GM19438 (cell line): ENCODE measurements at regions not wholly inside any gene's neighbourhood (a gene's known extent, or its start where the extent isn't known, plus 50 kb on each side); places are given as distances from the start of the nearest gene placed in this dataset.
"Not testable (repeated sequence)": the region's sequence is repeated elsewhere in the genome, so short reads cannot be mapped to it uniquely, and the experiment has no call there.

Experiments used
- ATAC-seq: cut with Tn5 transposase; IDR thresholded peaks from one replicate; pipeline ENCODE4 v1.9.1; 2021; ENCODE audit warnings: low read depth; ENCODE audit not compliant: unreplicated experiment

- no peak for ATAC-seq
Measured at GRCh38 chr1:217921126-217921904, 290.2 kb downstream of the SPATA17 start.

- no peak for ATAC-seq
Measured at GRCh38 chr1:217924924-217925323, 293.8 kb downstream of the SPATA17 start.

- no peak for ATAC-seq
Measured at GRCh38 chr1:217929213-217929885, 298.2 kb downstream of the SPATA17 start.

- no peak for ATAC-seq
Measured at GRCh38 chr1:217943361-217943760, 312.2 kb downstream of the SPATA17 start.

GRCh38 chr1:217944550-217944949, 313.4 kb downstream of the SPATA17 start:
- ATAC-seq: no peak

GRCh38 chr1:217946511-217946910, 315.4 kb downstream of the SPATA17 start:
- ATAC-seq: no peak

GRCh38 chr1:217948741-217949140, 317.6 kb downstream of the SPATA17 start:
- no peak for ATAC-seq

GRCh38 chr1:217953330-217953729, 322.2 kb downstream of the SPATA17 start:
- no peak for ATAC-seq

GRCh38 chr1:217953922-217954321, 322.8 kb downstream of the SPATA17 start:
- no peak for ATAC-seq

GRCh38 chr1:217955723-217956122, 324.6 kb downstream of the SPATA17 start:
- ATAC-seq: no peak

- ATAC-seq: no peak
Measured at GRCh38 chr1:217965156-217965786, 319.8 kb upstream of the RRP15 start.

- ATAC-seq: no peak
Measured at GRCh38 chr1:217968085-217968484, 317.0 kb upstream of the RRP15 start.

- no peak for ATAC-seq
Measured at GRCh38 chr1:217969428-217969827, 315.7 kb upstream of the RRP15 start.

GRCh38 chr1:217977943-217978342, 307.1 kb upstream of the RRP15 start:
- no peak for ATAC-seq

GRCh38 chr1:217981430-217981829, 303.7 kb upstream of the RRP15 start:
- ATAC-seq: no peak

- no peak for ATAC-seq
Measured at GRCh38 chr1:217982331-217983050, 302.6 kb upstream of the RRP15 start.

- ATAC-seq: no peak
Measured at GRCh38 chr1:217983051-217983375, 302.1 kb upstream of the RRP15 start.

- no peak for ATAC-seq
Measured at GRCh38 chr1:217985641-217986040, 299.5 kb upstream of the RRP15 start.

GRCh38 chr1:217989510-217989909, 295.6 kb upstream of the RRP15 start:
- no peak for ATAC-seq

GRCh38 chr1:217993439-217993838, 291.7 kb upstream of the RRP15 start:
- no peak for ATAC-seq

GRCh38 chr1:218008296-218008695, 276.8 kb upstream of the RRP15 start:
- ATAC-seq: not testable (repeated sequence)
